ENCODE measurements at regions not wholly inside any gene's neighbourhood (a gene's known extent, or its start where the extent isn't known, plus 50 kb on each side); places are given as distances from the start of the nearest gene placed in this dataset.
"Not testable (repeated sequence)": the region's sequence is repeated elsewhere in the genome, so short reads cannot be mapped to it uniquely, and the experiment has no call there.

DNA sequence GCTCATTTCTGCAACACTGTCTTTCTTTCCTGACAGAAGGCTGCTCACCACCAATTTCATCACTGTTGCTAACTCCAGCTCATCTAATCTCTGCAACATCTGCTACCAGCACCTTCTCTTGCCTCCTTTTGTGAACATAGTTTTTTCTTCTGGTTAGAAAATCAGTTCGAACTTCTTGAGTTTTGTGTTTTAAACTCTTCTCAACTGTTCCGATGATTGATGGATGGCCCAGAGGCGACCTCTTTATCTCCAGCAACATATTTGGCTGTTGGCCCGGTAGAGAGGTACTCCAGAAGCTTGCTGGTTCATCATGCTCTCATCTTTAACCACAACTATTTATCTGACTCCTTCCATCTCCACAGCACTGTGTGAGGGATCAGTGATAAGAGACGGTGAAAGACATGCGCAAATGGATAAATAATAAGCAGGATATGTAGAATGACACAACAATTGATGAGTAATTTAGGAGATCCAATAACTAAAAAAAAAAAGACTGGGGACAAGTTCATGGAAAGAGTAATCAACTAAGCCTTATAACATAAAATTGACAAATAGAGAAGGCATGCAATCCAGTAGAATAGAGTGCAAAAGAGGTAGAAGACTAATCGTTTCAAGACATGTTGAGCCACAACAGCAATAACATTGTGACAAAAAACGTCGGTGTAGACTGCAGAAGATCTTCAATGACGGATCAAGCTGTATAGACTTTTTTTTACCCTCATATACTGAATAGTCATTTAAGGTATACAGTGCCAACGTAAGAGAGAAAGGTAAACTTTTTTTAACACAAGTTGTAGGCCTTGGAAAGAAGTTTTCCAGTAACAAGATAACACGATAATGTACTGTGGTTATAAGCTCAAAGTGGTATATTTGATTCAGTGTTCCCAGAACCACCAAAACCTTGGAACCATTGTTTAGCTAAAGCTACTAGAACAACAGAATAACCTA is 152.2 kb downstream of the CRPPA start:
- no peak overlapping the region for H3K4me3 ChIP-seq (ENCODE audit: low read depth, low read length)
- DNase-seq (ENCODE audit: low read depth), result no peak
- TF ChIP-seq MYC (IDR thresholded peaks at IDR 0.05; ENCODE audit: low read depth, low read length) (no peak), POLR2A (IDR thresholded peaks at IDR 0.05; ENCODE audit: extremely low read depth, insufficient read length) (no peak)
- TF ChIP-seq, protein P1, sequence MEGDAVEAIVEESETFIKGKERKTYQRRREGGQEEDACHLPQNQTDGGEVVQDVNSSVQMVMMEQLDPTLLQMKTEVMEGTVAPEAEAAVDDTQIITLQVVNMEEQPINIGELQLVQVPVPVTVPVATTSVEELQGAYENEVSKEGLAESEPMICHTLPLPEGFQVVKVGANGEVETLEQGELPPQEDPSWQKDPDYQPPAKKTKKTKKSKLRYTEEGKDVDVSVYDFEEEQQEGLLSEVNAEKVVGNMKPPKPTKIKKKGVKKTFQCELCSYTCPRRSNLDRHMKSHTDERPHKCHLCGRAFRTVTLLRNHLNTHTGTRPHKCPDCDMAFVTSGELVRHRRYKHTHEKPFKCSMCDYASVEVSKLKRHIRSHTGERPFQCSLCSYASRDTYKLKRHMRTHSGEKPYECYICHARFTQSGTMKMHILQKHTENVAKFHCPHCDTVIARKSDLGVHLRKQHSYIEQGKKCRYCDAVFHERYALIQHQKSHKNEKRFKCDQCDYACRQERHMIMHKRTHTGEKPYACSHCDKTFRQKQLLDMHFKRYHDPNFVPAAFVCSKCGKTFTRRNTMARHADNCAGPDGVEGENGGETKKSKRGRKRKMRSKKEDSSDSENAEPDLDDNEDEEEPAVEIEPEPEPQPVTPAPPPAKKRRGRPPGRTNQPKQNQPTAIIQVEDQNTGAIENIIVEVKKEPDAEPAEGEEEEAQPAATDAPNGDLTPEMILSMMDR (IDR thresholded peaks at IDR 0.05; ENCODE audit: low read depth, low read length), result no peak
- TF ChIP-seq, protein P2, sequence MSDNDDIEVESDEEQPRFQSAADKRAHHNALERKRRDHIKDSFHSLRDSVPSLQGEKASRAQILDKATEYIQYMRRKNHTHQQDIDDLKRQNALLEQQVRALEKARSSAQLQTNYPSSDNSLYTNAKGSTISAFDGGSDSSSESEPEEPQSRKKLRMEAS (IDR thresholded peaks at IDR 0.05; ENCODE audit: low read depth, low read length), result no peak

DNA sequence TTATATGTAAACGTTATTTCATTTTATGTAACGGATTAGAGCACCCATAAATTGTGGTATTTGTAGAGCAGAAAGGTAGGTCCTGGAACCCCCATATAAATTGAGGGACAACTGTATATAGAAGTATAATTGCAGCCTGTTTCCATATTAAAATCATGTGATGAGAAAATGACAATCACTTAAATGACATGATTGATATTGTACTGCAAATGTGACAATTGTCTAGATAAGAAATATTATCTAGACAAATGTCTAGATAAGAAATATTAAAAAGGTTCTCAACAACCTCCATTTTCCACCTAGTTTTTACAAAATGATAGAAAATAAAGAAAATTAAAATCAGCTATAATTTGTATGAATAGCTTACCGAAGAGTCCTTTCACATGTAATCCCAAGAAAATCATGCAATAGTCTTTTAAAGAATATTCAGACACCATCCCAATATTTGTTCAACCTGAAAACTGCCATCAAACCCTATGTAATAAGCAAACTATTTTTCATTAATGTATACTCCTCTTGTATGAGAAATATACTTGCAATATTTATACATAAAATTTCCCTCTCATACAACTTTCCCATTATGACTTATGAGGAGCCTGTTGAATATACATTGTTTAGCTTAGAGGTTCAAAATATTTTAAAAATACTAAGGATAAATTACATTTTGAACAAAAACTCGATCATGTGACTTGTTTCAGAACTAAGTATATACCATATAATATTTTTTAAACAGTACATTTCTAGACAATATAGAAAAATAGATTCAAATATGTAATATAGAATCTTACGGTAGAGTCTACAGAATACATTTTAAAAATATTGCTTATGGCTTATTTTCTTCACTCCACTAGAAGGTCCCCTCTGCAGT is 153.2 kb downstream of the CRPPA start:
- H3K4me3 ChIP-seq (ENCODE audit: low read depth, low read length), result no peak overlapping the region
- TF ChIP-seq, protein P2 (IDR thresholded peaks at IDR 0.05; ENCODE audit: low read depth, low read length), result no peak
- TF ChIP-seq, protein P1 (IDR thresholded peaks at IDR 0.05; ENCODE audit: low read depth, low read length), result no peak
- no peak for TF ChIP-seq MYC (IDR thresholded peaks at IDR 0.05; ENCODE audit: low read depth, low read length)
- no peak for TF ChIP-seq POLR2A (IDR thresholded peaks at IDR 0.05; ENCODE audit: extremely low read depth, insufficient read length)
- DNase-seq (ENCODE audit: low read depth), result no peak

DNA sequence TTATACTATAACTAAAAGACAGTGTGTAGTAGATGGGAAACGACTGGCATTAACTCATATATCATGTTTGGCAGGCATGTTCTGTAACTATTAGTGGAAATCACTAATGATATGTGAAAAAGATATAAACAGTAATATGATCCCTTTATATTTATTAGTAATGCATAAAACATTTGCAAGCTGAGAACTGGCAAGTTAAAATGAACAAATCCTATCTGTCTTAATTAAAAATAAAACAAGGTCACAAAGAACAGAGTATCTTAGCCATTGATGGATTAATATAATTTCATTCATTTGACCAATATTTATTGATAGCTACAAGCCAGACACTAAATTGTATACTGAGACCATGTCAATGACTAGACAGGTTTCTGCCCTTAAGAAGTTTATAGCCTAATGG is 154.5 kb downstream of the CRPPA start:
- H3K4me3 ChIP-seq (ENCODE audit: low read depth, low read length), result no peak overlapping the region
- no peak for DNase-seq (ENCODE audit: low read depth)
- TF ChIP-seq MYC (IDR thresholded peaks at IDR 0.05; ENCODE audit: low read depth, low read length), result no peak

DNA sequence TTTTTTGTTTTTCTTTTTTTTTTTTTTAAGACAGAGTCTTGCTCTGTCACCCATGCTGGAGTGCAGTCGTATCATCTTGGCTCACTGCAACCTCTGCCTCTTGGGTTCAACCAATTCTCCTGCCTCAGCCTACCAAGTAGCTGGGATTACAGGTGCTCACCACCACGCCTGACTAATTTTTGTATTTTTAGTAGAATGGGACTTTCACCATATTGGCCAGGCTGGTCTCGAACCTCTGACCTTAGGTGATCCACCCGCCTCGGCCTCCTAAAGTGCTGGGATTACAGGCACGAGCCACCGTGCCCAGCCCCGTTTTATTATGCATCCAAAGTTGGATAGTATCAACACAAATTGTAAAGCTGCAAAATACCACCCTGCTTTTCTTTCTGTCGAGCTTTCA is 154.9 kb downstream of the CRPPA start:
- H3K4me3 ChIP-seq (ENCODE audit: low read depth, low read length); DNase-seq (ENCODE audit: low read depth): not testable (repeated sequence)

DNA sequence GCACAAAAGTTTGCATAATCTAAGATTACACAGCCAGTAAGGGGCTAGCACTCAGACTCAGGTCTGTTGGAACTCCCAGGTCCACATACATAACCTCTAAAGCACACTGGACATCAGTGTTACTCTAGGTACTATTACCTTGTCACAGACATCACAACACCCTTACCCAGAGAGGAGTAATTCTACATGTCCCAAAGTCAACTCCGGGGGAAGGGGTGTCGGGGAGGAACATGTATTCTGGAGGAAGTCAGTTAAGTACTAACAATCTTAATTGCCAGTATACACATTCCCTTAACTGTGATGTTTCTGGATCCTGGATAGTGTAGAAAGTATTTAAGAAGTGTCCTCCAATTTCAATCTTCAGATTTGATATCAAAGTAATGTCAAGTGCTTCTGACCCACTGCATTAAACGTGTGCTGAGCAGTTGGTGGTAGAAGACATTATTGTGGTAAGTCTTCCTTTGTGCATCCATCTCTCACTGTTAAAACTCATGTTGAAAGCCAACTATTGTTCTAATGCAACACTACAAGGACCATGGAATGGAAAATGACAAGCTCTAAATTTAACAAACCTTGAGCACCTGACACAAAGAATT is 155.4 kb downstream of the CRPPA start:
- TF ChIP-seq, protein P1 (IDR thresholded peaks at IDR 0.05; ENCODE audit: low read depth, low read length), result no peak
- TF ChIP-seq POLR2A (IDR thresholded peaks at IDR 0.05; ENCODE audit: extremely low read depth, insufficient read length) (no peak), MYC (IDR thresholded peaks at IDR 0.05; ENCODE audit: low read depth, low read length) (no peak)
- TF ChIP-seq, protein P2 (IDR thresholded peaks at IDR 0.05; ENCODE audit: low read depth, low read length), result no peak
- no peak for DNase-seq (ENCODE audit: low read depth)
- H3K4me3 ChIP-seq (ENCODE audit: low read depth, low read length), result no peak overlapping the region

DNA sequence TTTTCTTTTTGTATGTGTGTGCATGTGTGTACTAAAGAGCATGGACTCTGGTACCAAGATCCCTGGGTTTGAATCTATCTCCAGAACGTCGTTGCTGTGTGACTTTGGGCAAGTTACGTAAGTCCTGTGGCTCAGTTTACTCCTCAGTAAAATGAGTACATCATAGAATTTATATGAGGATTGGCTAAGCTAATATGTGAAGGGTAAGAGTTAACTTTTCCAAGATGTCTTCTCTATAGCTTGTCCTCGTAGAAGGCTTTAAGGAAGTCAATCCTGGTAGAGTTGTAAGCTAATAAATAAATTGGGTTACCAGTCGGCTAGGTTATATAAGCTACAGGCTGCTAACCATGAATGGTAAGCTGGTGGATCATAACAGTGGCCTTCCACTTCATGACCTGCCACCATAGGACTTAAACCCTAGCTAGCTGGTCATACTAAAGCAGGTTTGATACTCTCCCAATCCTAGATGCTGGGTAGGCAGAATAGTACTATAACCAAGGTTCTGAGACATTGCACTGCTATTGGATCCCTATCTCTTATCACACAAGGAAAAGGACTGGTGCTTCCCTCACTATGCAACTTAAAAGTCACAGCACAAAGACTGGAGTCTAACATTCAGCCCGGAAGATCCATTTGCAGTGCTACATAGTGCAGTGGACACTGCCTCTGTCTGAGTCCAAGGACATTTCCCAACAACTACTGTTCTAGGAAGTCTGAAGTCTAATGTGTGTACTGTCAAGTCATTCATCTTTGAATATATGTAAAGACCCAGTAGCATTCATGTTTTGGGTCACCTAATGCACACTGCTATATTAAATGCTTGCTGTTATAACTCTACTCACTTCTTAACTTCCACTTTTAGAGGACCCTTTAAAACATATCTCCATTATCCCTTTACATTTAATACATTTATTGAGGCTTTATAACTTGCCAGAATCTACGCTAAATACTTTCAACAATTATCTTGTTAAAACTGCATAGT is 156.2 kb downstream of the CRPPA start:
- no peak overlapping the region for H3K4me3 ChIP-seq (ENCODE audit: low read depth, low read length)
- TF ChIP-seq MYC (IDR thresholded peaks at IDR 0.05; ENCODE audit: low read depth, low read length) (no peak), POLR2A (IDR thresholded peaks at IDR 0.05; ENCODE audit: extremely low read depth, insufficient read length) (no peak)
- TF ChIP-seq, protein P2 (IDR thresholded peaks at IDR 0.05; ENCODE audit: low read depth, low read length), result no peak
- TF ChIP-seq, protein P1 (IDR thresholded peaks at IDR 0.05; ENCODE audit: low read depth, low read length), result no peak
- DNase-seq (ENCODE audit: low read depth), result no peak

All from NB4 (cell line).